ENCODE measurements at regions not wholly inside any gene's neighbourhood (a gene's known extent, or its start where the extent isn't known, plus 50 kb on each side); places are given as distances from the start of the nearest gene placed in this dataset.

GRCh38 chr10:128485701-128486235, 359.5 kb upstream of the MKI67 start:
- no peak overlapping the region for H3K27ac ChIP-seq
- Mint-ChIP-seq H3K4me1 (peaks cover 9% of the 10 kb centered on the region), H3K27me3 (ENCODE audit: insufficient read depth, low read depth) (peaks cover 4% of the 10 kb centered on the region), H3K27ac (no peak overlapping the region), H3K4me3 (no peak overlapping the region), H3K36me3 (no peaks in the 10 kb centered on the region), H3K9me3 (peaks cover 16% of the 10 kb centered on the region)
- H3K79me2 ChIP-seq (ENCODE audit: low read depth), result no peaks in the 10 kb centered on the region
- TF ChIP-seq, protein P1, sequence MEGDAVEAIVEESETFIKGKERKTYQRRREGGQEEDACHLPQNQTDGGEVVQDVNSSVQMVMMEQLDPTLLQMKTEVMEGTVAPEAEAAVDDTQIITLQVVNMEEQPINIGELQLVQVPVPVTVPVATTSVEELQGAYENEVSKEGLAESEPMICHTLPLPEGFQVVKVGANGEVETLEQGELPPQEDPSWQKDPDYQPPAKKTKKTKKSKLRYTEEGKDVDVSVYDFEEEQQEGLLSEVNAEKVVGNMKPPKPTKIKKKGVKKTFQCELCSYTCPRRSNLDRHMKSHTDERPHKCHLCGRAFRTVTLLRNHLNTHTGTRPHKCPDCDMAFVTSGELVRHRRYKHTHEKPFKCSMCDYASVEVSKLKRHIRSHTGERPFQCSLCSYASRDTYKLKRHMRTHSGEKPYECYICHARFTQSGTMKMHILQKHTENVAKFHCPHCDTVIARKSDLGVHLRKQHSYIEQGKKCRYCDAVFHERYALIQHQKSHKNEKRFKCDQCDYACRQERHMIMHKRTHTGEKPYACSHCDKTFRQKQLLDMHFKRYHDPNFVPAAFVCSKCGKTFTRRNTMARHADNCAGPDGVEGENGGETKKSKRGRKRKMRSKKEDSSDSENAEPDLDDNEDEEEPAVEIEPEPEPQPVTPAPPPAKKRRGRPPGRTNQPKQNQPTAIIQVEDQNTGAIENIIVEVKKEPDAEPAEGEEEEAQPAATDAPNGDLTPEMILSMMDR (IDR thresholded peaks at IDR 0.05), result no peak
- TF ChIP-seq EZH2 (IDR thresholded peaks at IDR 0.05) (no peak), EZH2phosphoT487 (IDR thresholded peaks at IDR 0.05) (no peak)
- H3K27me3 ChIP-seq, result no peaks in the 10 kb centered on the region
- H3F3A ChIP-seq (ENCODE audit: low read depth), result peaks cover 10% of the 10 kb centered on the region
- no peak overlapping the region for H3K9ac ChIP-seq
- no peaks in the 10 kb centered on the region for H4K20me1 ChIP-seq (ENCODE audit: low read depth)
- no peaks in the 10 kb centered on the region for H3K4me1 ChIP-seq
- H3K4me2 ChIP-seq, result no peak overlapping the region
- no peaks in the 10 kb centered on the region for H3K9me3 ChIP-seq (ENCODE audit: low read depth)
- no peak for DNase-seq (ENCODE audit: low spot score)
- no peaks in the 10 kb centered on the region for H3K36me3 ChIP-seq
- H3K4me3 ChIP-seq, result no peak overlapping the region
- H2AFZ ChIP-seq (replicated peaks), result no peak overlapping the region

DNA sequence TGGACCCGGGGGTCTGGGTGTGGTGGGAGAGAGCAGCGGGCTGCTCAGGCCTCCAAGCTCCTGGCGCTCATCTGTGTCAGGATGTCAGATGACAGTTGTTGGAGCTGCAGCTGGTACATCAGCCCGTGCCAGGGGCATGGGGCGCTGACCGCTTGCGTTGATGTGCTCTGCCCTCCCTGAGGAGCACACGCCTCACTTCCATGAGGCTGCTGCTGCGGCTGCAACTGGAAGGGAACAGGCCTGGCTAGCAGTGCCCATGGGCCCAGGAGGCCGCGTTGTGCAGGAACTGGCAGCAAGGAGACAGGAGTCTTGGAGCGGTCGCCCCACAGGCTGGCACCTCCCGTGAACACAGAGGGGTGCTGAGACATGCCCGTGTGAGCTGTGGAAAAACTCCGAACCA, 361.3 kb upstream of the MKI67 start:
- Mint-ChIP-seq H3K36me3 (no peaks in the 10 kb centered on the region), H3K9me3 (peaks cover 19% of the 10 kb centered on the region), H3K4me3 (no peak overlapping the region), H3K27me3 (ENCODE audit: insufficient read depth, low read depth) (peaks cover 4% of the 10 kb centered on the region), H3K27ac (no peak overlapping the region), H3K4me1 (peaks cover 9% of the 10 kb centered on the region)
- Histone ChIP-seq H3K27ac (no peak overlapping the region), H3K27me3 (no peaks in the 10 kb centered on the region), H2AFZ (replicated peaks) (no peak overlapping the region), H3F3A (ENCODE audit: low read depth) (peaks cover 10% of the 10 kb centered on the region), H4K20me1 (ENCODE audit: low read depth) (no peaks in the 10 kb centered on the region), H3K4me3 (no peak overlapping the region), H3K4me2 (no peak overlapping the region), H3K79me2 (ENCODE audit: low read depth) (no peaks in the 10 kb centered on the region), H3K36me3 (no peaks in the 10 kb centered on the region), H3K9me3 (ENCODE audit: low read depth) (no peaks in the 10 kb centered on the region), H3K9ac (no peak overlapping the region), H3K4me1 (no peaks in the 10 kb centered on the region)
- TF ChIP-seq EZH2 (IDR thresholded peaks at IDR 0.05), result no peak
- no peak for DNase-seq (ENCODE audit: low spot score)

DNA sequence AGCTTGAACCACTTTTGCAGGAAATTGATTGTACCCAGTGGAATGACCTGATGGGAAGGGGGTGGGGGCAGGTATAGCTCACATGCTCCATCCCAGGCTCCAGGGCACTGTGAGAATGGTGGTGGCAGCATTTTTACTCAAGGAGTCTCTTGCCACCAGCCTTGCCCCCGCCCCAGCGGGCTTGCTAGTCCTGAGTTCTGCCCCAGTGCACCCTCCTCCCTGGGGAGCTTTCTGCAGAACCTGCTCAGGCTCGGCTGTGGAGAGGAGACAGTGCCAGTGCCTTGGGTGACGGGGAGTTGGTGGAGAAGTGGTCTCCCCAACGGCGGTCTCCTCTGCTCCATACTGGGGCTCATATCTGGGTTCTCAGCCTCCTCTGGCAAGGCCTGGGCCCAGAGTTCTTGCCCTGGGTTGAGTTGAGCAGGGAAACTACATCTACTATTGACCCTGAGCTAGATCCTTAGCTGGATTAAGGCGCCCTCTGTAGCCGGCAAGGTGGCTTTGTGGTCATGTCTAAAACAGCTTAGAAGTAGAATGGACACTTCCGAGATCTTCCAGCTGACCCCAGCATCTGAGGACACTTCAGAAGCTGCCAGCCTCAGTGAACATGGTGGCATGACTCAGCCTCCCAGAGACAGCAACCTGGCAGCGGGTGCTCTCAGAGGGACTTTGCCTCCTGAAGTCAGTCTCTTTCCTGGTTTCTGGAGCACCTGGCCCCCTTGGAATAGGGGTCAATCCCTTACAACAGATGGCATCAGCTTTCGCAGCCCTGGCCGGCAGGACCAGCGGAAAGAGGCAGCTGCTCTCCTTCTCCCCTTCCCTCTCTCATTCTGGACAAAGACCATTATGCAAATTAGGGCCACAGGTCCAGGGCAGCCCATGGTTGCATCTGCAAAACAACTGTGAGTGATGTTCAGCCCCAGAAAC, 363.4 kb upstream of the MKI67 start:
- Mint-ChIP-seq H3K9me3 (peaks cover 23% of the 10 kb centered on the region), H3K4me1 (peaks cover 9% of the 10 kb centered on the region), H3K27ac (no peak overlapping the region), H3K4me3 (peak overlapping the region; percentile 33), H3K36me3 (no peaks in the 10 kb centered on the region), H3K27me3 (ENCODE audit: insufficient read depth, low read depth) (peaks cover 4% of the 10 kb centered on the region)
- Histone ChIP-seq H3K36me3 (no peaks in the 10 kb centered on the region), H3K4me2 (no peak overlapping the region), H3K9ac (no peak overlapping the region), H3K4me1 (no peaks in the 10 kb centered on the region), H4K20me1 (ENCODE audit: low read depth) (no peaks in the 10 kb centered on the region), H3K27ac (no peak overlapping the region), H3K9me3 (ENCODE audit: low read depth) (no peaks in the 10 kb centered on the region), H3F3A (ENCODE audit: low read depth) (peaks cover 10% of the 10 kb centered on the region), H2AFZ (replicated peaks) (no peak overlapping the region), H3K27me3 (no peaks in the 10 kb centered on the region), H3K79me2 (ENCODE audit: low read depth) (no peaks in the 10 kb centered on the region), H3K4me3 (no peak overlapping the region)
- TF ChIP-seq, protein P1 (IDR thresholded peaks at IDR 0.05), result no peak
- TF ChIP-seq EZH2phosphoT487 (IDR thresholded peaks at IDR 0.05), result no peak
- no peak for TF ChIP-seq EZH2 (IDR thresholded peaks at IDR 0.05)
- DNase-seq (ENCODE audit: low spot score), result no peak

- Mint-ChIP-seq H3K4me1 (peaks cover 7% of the 10 kb centered on the region), H3K27me3 (ENCODE audit: insufficient read depth, low read depth) (peaks cover 4% of the 10 kb centered on the region), H3K4me3 (no peak overlapping the region), H3K27ac (no peak overlapping the region), H3K36me3 (no peaks in the 10 kb centered on the region), H3K9me3 (peaks cover 18% of the 10 kb centered on the region)
- Histone ChIP-seq H4K20me1 (ENCODE audit: low read depth) (no peaks in the 10 kb centered on the region), H3K4me3 (no peak overlapping the region), H3K27me3 (no peaks in the 10 kb centered on the region), H3K79me2 (ENCODE audit: low read depth) (no peaks in the 10 kb centered on the region), H3K9me3 (ENCODE audit: low read depth) (no peaks in the 10 kb centered on the region), H3K27ac (no peak overlapping the region), H3K36me3 (no peaks in the 10 kb centered on the region), H3K4me1 (no peaks in the 10 kb centered on the region), H2AFZ (replicated peaks) (no peak overlapping the region), H3F3A (ENCODE audit: low read depth) (peaks cover 10% of the 10 kb centered on the region), H3K9ac (no peak overlapping the region), H3K4me2 (no peak overlapping the region)
- TF ChIP-seq EZH2phosphoT487 (IDR thresholded peaks at IDR 0.05) (no peak), EZH2 (IDR thresholded peaks at IDR 0.05) (no peak)
- TF ChIP-seq, protein P1 (IDR thresholded peaks at IDR 0.05), result no peak
- no peak for DNase-seq (ENCODE audit: low spot score)
These were observed 365.5 kb upstream of the MKI67 start for GRCh38 chr10:128491686-128492085.
